D721Med (cell line): ENCODE measurements at regions not wholly inside any gene's neighbourhood (a gene's known extent, or its start where the extent isn't known, plus 50 kb on each side); places are given as distances from the start of the nearest gene placed in this dataset.

Source experiments
- DNase-seq: peaks from one replicate; pipeline ENCODE4 v3.0.0; 2011; ENCODE audit warnings: low spot score; ENCODE audit not compliant: insufficient read length
- FAIRE-seq: peaks from 2 replicates; lab custom pipeline; 2011; peaks lifted over from hg19 to GRCh38; lab: Jason Lieb, UNC
- TF ChIP-seq, protein P1 (sequence below): IDR thresholded peaks from 2 replicates; pipeline ENCODE4 v1.5.1; 2012; ENCODE audit warnings: mild to moderate bottlenecking, control low read depth; ENCODE audit not compliant: insufficient read depth; ENCODE audit errors: missing control alignments

DNA sequence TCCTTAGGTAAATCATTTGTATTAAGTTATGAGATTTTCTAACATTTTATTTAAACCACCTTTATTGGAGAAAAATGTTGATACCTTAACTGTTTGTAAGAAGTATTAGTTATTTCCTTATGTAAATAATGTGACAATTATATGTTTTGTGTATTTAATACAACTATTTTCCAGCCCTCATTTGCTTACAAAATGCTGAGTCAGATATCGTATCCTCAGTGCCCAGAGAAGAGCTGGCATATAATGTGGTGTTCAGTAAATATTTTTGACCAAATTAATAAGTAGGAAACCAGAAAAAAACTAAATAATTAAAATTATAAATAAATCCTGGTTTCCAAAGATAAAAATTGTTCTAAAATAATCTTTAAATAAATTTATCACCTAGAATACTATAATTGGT is 140.2 kb upstream of the PCDH17 start:
- FAIRE-seq (no peak), DNase-seq (no peak)
- TF ChIP-seq, protein P1, sequence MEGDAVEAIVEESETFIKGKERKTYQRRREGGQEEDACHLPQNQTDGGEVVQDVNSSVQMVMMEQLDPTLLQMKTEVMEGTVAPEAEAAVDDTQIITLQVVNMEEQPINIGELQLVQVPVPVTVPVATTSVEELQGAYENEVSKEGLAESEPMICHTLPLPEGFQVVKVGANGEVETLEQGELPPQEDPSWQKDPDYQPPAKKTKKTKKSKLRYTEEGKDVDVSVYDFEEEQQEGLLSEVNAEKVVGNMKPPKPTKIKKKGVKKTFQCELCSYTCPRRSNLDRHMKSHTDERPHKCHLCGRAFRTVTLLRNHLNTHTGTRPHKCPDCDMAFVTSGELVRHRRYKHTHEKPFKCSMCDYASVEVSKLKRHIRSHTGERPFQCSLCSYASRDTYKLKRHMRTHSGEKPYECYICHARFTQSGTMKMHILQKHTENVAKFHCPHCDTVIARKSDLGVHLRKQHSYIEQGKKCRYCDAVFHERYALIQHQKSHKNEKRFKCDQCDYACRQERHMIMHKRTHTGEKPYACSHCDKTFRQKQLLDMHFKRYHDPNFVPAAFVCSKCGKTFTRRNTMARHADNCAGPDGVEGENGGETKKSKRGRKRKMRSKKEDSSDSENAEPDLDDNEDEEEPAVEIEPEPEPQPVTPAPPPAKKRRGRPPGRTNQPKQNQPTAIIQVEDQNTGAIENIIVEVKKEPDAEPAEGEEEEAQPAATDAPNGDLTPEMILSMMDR, result no peak

DNA sequence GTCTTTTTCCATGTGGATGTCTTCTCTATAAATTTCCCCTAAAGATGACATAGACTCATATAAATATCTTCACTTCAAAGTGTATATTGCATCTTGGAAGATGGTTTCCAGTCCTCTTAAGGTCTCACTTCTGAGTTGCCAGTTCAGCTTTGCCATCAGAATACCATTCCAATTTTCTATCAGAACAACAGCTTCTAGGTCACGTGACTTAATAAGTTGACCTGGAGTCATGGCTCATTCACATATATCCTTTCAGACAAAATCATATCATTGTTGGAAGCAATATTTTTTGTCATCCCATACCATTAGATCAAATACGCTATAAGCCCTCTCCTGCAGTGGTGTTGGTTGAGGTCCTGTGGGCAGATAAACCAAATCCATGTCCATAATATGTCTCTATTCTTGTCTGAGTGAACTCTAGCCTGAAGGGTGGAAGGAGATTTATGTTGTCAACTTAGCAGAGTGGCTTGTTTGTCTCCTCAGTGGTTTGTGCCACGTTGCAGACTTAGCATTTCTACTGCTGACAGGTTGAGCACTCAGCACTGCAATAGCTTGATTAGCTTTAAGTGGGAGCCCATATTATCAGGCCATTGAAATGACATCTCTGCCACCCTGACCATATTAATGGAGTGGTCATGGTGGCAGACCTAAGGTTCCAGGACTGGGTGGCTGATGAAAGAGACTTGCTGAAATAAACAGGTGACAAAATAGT is 123.6 kb upstream of the PCDH17 start:
- TF ChIP-seq, protein P1, result no peak

DNA sequence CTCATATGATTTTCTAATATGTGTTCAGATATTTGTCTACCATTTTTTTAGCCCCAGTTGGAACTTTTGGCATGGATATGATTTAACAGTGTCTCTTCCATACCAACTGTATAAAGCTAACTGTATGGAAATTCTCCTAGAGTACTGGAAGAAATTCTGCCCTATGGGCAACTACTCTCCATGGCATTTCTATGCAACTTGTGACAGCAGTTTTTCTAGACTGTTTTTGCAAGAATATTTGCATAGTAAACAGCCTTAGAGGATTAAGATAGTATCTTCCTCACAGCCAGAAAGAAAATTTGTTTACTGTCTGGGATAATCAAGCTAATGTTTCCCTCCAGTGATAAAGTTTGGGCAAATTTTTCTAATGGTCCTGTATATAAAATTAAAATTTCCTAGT is 119.9 kb upstream of the PCDH17 start:
- no peak for DNase-seq
- TF ChIP-seq, protein P1, result no peak
- FAIRE-seq, result no peak

More for the DNA sequence above, 123.6 kb upstream of the PCDH17 start:
- FAIRE-seq, result no peak
- no peak for DNase-seq

DNA sequence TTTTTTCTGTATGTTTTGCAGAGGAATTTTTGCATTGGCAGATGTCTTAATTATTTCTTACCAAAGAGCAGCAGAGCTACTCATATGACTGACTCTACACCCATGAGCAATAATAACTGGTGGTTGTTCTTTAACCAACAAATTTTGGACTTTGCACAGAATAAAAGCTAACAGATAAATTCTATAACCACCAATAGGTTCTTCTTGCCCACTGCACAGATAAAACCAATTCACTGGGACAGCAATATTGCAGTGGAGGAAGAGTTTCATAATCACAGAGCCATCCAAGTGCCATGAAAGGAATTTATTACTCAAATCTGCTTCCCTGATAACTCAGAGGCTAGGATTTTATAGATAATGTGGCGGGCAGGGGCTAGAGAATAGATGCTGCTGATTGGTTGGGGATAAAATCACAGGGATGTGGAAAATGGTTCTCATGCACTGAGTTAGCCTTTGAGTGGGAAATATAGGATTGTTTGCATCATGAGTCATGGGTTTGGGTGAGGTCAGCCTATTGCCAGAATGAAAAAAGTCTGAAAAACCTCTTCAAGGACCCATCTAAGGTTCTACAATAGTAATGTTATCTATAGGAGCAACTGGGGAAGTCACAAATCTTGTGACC is 104.3 kb upstream of the PCDH17 start:
- FAIRE-seq (no peak), DNase-seq (no peak)
- TF ChIP-seq, protein P1, result no peak

DNA sequence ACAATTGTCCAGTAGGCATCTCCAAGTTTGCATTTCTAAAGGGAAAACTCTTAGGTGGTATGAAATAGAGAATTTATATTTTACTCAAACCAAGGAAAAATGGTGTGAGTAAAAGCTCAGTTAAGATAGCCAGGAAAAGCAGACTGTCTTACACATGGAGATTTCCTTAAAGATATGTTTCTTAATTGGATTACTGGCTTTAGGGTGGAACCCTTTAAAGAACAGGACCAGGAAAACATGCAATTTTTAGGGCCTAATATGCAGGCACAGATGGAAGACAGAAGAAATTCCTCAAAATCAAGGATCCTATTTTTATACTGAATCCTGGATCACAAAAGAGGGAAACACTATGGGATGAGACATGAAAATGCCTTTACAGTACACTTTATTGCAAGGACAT is 100.3 kb upstream of the PCDH17 start:
- DNase-seq (no peak), FAIRE-seq (no peak)
- TF ChIP-seq, protein P1, result no peak

DNA sequence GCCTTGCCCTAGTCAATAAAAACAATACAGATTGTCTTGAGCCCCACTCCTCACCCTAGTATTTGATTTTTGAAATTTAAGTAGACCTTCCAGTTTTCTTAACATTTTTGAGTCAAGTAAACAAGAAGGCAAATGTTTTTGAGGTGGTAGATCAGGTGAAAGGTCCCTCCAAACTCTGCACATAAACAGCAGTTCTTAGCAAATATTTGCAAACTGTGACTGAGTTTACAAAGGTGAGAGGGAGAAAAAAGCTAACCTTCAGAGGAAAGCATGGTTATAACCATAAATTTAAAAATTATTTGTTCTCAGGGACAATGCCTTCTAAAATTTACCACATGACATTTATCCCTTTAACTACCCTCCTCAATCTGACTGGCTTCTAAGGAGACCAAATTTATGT is 84.6 kb upstream of the PCDH17 start:
- TF ChIP-seq, protein P1, result no peak
- FAIRE-seq (no peak), DNase-seq (no peak)

DNA sequence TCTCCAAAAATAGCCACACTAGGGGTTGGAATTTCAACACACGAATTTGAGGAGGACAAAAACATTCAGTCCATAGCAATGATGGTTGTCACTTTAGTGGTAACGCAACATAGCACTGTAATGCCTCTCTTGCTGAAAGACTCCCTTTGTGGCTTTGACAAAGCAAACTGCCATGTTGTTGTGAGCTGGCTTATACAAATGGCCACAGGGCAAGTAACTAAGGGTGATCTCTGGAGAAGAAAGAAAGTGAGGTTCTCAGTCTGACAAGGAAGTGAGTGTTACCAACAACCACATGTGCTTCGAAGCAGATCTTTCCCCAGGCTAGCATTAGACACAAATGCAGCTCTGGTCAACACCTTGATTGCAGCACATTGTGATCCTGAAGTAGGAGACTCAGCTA is 79.1 kb upstream of the PCDH17 start:
- FAIRE-seq, result no peak
- no peak for DNase-seq
- TF ChIP-seq, protein P1, result no peak
